RWPE2 (cell line): ENCODE measurements at regions not wholly inside any gene's neighbourhood (a gene's known extent, or its start where the extent isn't known, plus 50 kb on each side); places are given as distances from the start of the nearest gene placed in this dataset.

Source experiments
- ATAC-seq: fragments of 200-7000 bp; cut with Tn5 transposase; 3 replicates; pipeline ENCODE4 v1.9.1; 2021; ENCODE audit warnings: low read depth
- DNase-seq: peaks from one replicate; pipeline ENCODE4 v3.0.0-alpha.2; 2020; ENCODE audit warnings: low spot score
- H3K27ac ChIP-seq: fragments of 450-650 bp; 2 replicates; pipeline ENCODE4 v1.5.1; 2017; ENCODE audit warnings: mild to moderate bottlenecking; ENCODE audit not compliant: poor library complexity, severe bottlenecking
- H3K27me3 ChIP-seq: fragments of 250-450 bp; sonication (Bioruptor Pico); 2 replicates; pipeline ENCODE4 v1.5.1; 2021; ENCODE audit warnings: mild to moderate bottlenecking, moderate library complexity; ENCODE audit not compliant: insufficient read depth, poor library complexity, severe bottlenecking
- H3K36me3 ChIP-seq: fragments of 250-450 bp; sonication (Bioruptor Pico); 2 replicates; pipeline ENCODE4 v1.5.1; 2020; ENCODE audit warnings: low read depth, mild to moderate bottlenecking, moderate library complexity
- H3K4me1 ChIP-seq: fragments of 250-450 bp; sonication (Bioruptor Pico); 2 replicates; pipeline ENCODE4 v1.5.1; 2021; ENCODE audit warnings: mild to moderate bottlenecking, moderate library complexity; ENCODE audit not compliant: insufficient read depth, poor library complexity, severe bottlenecking
- H3K4me3 ChIP-seq: fragments of 250-450 bp; sonication (Bioruptor Pico); 2 replicates; pipeline ENCODE4 v1.5.1; 2021; ENCODE audit warnings: mild to moderate bottlenecking, moderate library complexity; ENCODE audit not compliant: severe bottlenecking
- H3K9me3 ChIP-seq: fragments of 250-450 bp; sonication (Bioruptor Pico); 2 replicates; pipeline ENCODE4 v1.5.1; 2021; ENCODE audit warnings: mild to moderate bottlenecking, moderate library complexity; ENCODE audit not compliant: severe bottlenecking
- CTCF ChIP-seq: fragments of 450-650 bp; IDR thresholded peaks from one replicate; pipeline ENCODE4 v1.5.1; 2017; ENCODE audit warnings: mild to moderate bottlenecking, moderate library complexity; ENCODE audit not compliant: poor library complexity, severe bottlenecking

- Histone ChIP-seq H3K4me1 (peaks cover 12% of the 10 kb centered on the region), H3K9me3 (peaks cover 3% of the 10 kb centered on the region)
- DNase-seq, result no peak
These were observed 104.4 kb upstream of the SERBP1 start for GRCh38 chr1:67534627-67535065.

GRCh38 chr1:67535474-67535873 is 105.3 kb upstream of the SERBP1 start:
- TF ChIP-seq CTCF, result peak; percentile 99
- ATAC-seq (peak; percentile 84), DNase-seq (no peak)
- Histone ChIP-seq H3K27ac (no peak overlapping the region), H3K4me3 (no peak overlapping the region), H3K27me3 (no peaks in the 10 kb centered on the region), H3K9me3 (peaks cover 3% of the 10 kb centered on the region), H3K4me1 (peaks cover 9% of the 10 kb centered on the region), H3K36me3 (no peaks in the 10 kb centered on the region)

More at GRCh38 chr1:67534627-67535065, 104.4 kb upstream of the SERBP1 start:
- ATAC-seq, result no peak
- Histone ChIP-seq H3K27me3 (no peaks in the 10 kb centered on the region), H3K4me3 (no peak overlapping the region), H3K27ac (no peak overlapping the region), H3K36me3 (no peaks in the 10 kb centered on the region)
- no peak for TF ChIP-seq CTCF

- H3K4me3 ChIP-seq, result no peak overlapping the region
- no peaks in the 10 kb centered on the region for H3K9me3 ChIP-seq
- no peak for TF ChIP-seq CTCF
- H3K36me3 ChIP-seq, result no peaks in the 10 kb centered on the region
- ATAC-seq, result no peak
- no peaks in the 10 kb centered on the region for H3K4me1 ChIP-seq
- DNase-seq, result no peak
- H3K27me3 ChIP-seq, result no peaks in the 10 kb centered on the region
- no peak overlapping the region for H3K27ac ChIP-seq
These were observed 106.9 kb upstream of the SERBP1 start for GRCh38 chr1:67536957-67537666.

GRCh38 chr1:67537667-67538018 is 107.4 kb upstream of the SERBP1 start:
- Histone ChIP-seq H3K27ac (no peak overlapping the region), H3K9me3 (no peaks in the 10 kb centered on the region), H3K27me3 (no peaks in the 10 kb centered on the region), H3K4me3 (no peak overlapping the region), H3K36me3 (no peaks in the 10 kb centered on the region), H3K4me1 (no peaks in the 10 kb centered on the region)
- TF ChIP-seq CTCF, result no peak
- DNase-seq (no peak), ATAC-seq (no peak)

GRCh38 chr1:67540025-67540732 is 110.0 kb upstream of the SERBP1 start:
- H3K27ac ChIP-seq, result peak overlapping the region; percentile 3

More at GRCh38 chr1:67540025-67540732, 110.0 kb upstream of the SERBP1 start:
- Histone ChIP-seq H3K36me3 (no peaks in the 10 kb centered on the region), H3K27me3 (no peaks in the 10 kb centered on the region), H3K4me1 (no peaks in the 10 kb centered on the region), H3K4me3 (no peak overlapping the region), H3K9me3 (no peaks in the 10 kb centered on the region)
- no peak for DNase-seq
- ATAC-seq, result no peak
- TF ChIP-seq CTCF, result no peak
